ENCODE measurements at regions not wholly inside any gene's neighbourhood (a gene's known extent, or its start where the extent isn't known, plus 50 kb on each side); places are given as distances from the start of the nearest gene placed in this dataset.
"Not testable (repeated sequence)": the region's sequence is repeated elsewhere in the genome, so short reads cannot be mapped to it uniquely, and the experiment has no call there.

DNA sequence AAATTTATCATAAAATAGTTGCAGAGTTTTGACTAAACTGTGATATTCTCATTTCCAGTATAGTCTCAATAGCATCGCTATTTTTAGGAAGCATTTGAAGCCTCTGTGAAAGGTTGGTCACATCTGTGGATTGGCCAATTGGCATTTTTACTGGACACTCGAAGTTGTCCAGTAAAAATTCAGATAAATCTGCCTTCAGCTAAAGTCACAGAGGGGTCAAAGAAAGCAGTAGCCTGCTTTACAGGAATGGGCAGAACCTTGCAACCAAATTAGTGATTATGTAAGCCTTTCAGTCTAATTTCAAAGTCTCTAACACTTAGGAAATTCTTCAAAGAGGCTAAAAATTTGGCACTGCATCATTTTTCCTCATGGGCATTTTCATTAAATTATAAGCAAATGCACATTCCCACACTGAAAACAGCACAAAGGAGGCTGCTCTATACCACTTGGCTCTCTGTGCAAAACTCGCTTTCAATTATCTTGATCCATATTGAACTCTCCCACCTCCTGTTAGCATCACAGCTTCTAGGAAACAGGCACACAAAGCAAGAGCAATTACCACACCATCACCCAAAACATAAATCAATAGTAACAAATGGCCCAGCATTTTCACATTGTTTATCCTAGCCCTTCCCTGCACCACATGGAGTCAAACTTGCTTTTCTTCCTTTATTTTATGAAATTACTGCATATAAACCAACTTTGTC is 318.5 kb upstream of the DUSP10 start:
- TF ChIP-seq ZNF384 (IDR thresholded peaks at IDR 0.05) (no peak), NFRKB (IDR thresholded peaks at IDR 0.05) (no peak), FOXK2 (IDR thresholded peaks at IDR 0.05) (no peak), BHLHE40 (IDR thresholded peaks at IDR 0.05; ENCODE audit: borderline replicate concordance) (no peak), FOXM1 (IDR thresholded peaks at IDR 0.05; ENCODE audit: borderline replicate concordance) (no peak), HDGF (IDR thresholded peaks at IDR 0.05; ENCODE audit: borderline replicate concordance) (no peak), ELF4 (IDR thresholded peaks at IDR 0.05) (no peak), CTBP1 (IDR thresholded peaks at IDR 0.05; ENCODE audit: borderline replicate concordance) (no peak), FOXA1 (IDR thresholded peaks at IDR 0.05) (no peak), ARNT (IDR thresholded peaks at IDR 0.05) (no peak), SP1 (IDR thresholded peaks at IDR 0.05) (no peak), SUZ12 (IDR thresholded peaks at IDR 0.05) (no peak), LEF1 (IDR thresholded peaks at IDR 0.05; ENCODE audit: borderline replicate concordance) (no peak), TARDBP (IDR thresholded peaks at IDR 0.05) (no peak), L3MBTL2 (conservative IDR thresholded peaks at IDR 0.05) (no peak)
- TF ChIP-seq, protein P1, sequence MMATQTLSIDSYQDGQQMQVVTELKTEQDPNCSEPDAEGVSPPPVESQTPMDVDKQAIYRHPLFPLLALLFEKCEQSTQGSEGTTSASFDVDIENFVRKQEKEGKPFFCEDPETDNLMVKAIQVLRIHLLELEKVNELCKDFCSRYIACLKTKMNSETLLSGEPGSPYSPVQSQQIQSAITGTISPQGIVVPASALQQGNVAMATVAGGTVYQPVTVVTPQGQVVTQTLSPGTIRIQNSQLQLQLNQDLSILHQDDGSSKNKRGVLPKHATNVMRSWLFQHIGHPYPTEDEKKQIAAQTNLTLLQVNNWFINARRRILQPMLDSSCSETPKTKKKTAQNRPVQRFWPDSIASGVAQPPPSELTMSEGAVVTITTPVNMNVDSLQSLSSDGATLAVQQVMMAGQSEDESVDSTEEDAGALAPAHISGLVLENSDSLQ (IDR thresholded peaks at IDR 0.05): no peak
- CTCF ChIA-PET: no interaction called here
- DNase-seq (ENCODE audit: extremely low spot score): no peak
- POLR2A ChIA-PET: no interaction called here

DNA sequence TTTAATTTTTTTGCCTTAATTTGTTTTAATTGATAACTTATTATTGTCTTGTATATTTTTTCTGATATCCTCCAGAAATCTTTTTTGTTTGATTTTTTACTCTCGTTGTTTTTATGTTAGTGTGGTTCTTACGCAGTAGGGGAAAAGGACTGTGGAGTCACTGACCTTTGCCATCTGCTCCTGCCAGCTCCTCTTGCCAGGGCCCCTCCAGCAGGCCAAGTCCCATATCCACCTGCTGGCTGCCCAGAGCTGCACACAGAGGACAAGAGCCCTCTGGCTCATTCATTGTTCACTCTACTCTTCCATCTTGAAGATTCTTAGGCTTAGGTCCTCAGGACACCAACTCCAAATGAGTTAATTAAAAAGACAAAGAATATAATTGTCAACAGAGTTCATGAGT is 316.4 kb upstream of the DUSP10 start:
- TF ChIP-seq TARDBP (IDR thresholded peaks at IDR 0.05) (no peak), ELF4 (IDR thresholded peaks at IDR 0.05) (no peak), SUZ12 (IDR thresholded peaks at IDR 0.05) (no peak), NFRKB (IDR thresholded peaks at IDR 0.05) (no peak), FOXA1 (IDR thresholded peaks at IDR 0.05) (no peak), ARNT (IDR thresholded peaks at IDR 0.05) (no peak), ZNF384 (IDR thresholded peaks at IDR 0.05) (no peak), BHLHE40 (IDR thresholded peaks at IDR 0.05; ENCODE audit: borderline replicate concordance) (no peak), L3MBTL2 (conservative IDR thresholded peaks at IDR 0.05) (no peak), LEF1 (IDR thresholded peaks at IDR 0.05; ENCODE audit: borderline replicate concordance) (no peak), HDGF (IDR thresholded peaks at IDR 0.05; ENCODE audit: borderline replicate concordance) (no peak), FOXK2 (IDR thresholded peaks at IDR 0.05) (no peak), SP1 (IDR thresholded peaks at IDR 0.05) (no peak), CTBP1 (IDR thresholded peaks at IDR 0.05; ENCODE audit: borderline replicate concordance) (no peak), FOXM1 (IDR thresholded peaks at IDR 0.05; ENCODE audit: borderline replicate concordance) (no peak)
- TF ChIP-seq, protein P1 (IDR thresholded peaks at IDR 0.05): no peak
- DNase-seq (ENCODE audit: extremely low spot score): no peak
- ChIA-PET POLR2A (no interaction called here), CTCF (no interaction called here)

DNA sequence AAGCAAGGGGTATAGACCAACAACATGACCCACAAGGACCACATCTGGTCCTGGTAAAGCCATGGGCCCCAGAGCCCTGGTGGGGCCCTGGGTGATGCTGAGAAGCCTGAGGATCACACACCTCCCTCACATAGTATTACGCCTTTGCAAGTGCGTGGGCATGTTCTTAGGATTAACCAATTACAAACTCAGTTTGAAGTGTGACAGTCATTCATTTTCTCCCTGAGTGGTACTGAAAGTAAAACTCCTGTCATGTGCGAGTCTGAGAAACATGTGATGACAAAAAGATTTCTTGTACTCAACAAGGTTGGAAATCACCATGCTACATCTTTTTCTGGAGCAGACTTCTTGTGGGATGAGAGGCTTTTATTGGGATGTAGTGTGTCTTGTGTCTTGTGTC is 315.3 kb upstream of the DUSP10 start:
- POLR2A ChIA-PET: no interaction called here
- DNase-seq (ENCODE audit: extremely low spot score): no peak

DNA sequence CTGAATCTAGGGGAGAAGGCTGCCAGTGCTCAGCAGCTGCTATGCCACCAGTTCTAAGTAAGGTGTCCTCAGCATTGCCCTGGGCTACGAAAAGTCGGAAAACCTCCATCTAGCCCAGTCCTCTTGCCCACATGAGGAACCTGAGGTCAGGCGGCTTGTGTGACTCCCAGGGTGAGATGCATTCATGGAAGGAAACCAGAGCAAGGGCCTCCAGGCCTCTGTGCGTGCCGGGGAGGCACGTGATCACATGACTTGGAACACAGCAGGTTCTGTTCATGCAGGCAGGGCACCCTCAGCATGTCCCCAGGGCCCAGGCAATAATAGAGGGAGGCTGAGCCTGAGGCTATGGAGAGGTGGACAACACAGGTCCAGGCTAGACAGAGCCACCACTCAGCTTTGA is 312.5 kb upstream of the DUSP10 start:
- CTCF ChIA-PET: no interaction called here
- TF ChIP-seq L3MBTL2 (conservative IDR thresholded peaks at IDR 0.05) (no peak), FOXK2 (IDR thresholded peaks at IDR 0.05) (no peak), SP1 (IDR thresholded peaks at IDR 0.05) (no peak), ELF4 (IDR thresholded peaks at IDR 0.05) (no peak), HDGF (IDR thresholded peaks at IDR 0.05; ENCODE audit: borderline replicate concordance) (no peak), CTBP1 (IDR thresholded peaks at IDR 0.05; ENCODE audit: borderline replicate concordance) (no peak), BHLHE40 (IDR thresholded peaks at IDR 0.05; ENCODE audit: borderline replicate concordance) (no peak), SUZ12 (IDR thresholded peaks at IDR 0.05) (no peak), ARNT (IDR thresholded peaks at IDR 0.05) (no peak), LEF1 (IDR thresholded peaks at IDR 0.05; ENCODE audit: borderline replicate concordance) (no peak), NFRKB (IDR thresholded peaks at IDR 0.05) (no peak), FOXM1 (IDR thresholded peaks at IDR 0.05; ENCODE audit: borderline replicate concordance) (no peak), ZNF384 (IDR thresholded peaks at IDR 0.05) (no peak), TARDBP (IDR thresholded peaks at IDR 0.05) (no peak), FOXA1 (IDR thresholded peaks at IDR 0.05) (no peak)
- TF ChIP-seq, protein P1 (IDR thresholded peaks at IDR 0.05): no peak
- POLR2A ChIA-PET: no interaction called here

More for the DNA sequence above, 315.3 kb upstream of the DUSP10 start:
- CTCF ChIA-PET: interaction anchor here (0.6 kb wide), 1 partner anchor 38 kb away, joined by 4 read pairs; no protein-coding TSS in a partner anchor
- TF ChIP-seq CTBP1 (IDR thresholded peaks at IDR 0.05; ENCODE audit: borderline replicate concordance) (no peak), LEF1 (IDR thresholded peaks at IDR 0.05; ENCODE audit: borderline replicate concordance) (no peak), FOXM1 (IDR thresholded peaks at IDR 0.05; ENCODE audit: borderline replicate concordance) (no peak), ARNT (IDR thresholded peaks at IDR 0.05) (no peak), SUZ12 (IDR thresholded peaks at IDR 0.05) (no peak), ZNF384 (IDR thresholded peaks at IDR 0.05) (no peak), TARDBP (IDR thresholded peaks at IDR 0.05) (no peak), L3MBTL2 (conservative IDR thresholded peaks at IDR 0.05) (no peak), SP1 (IDR thresholded peaks at IDR 0.05) (no peak), FOXK2 (IDR thresholded peaks at IDR 0.05) (no peak), ELF4 (IDR thresholded peaks at IDR 0.05) (no peak), HDGF (IDR thresholded peaks at IDR 0.05; ENCODE audit: borderline replicate concordance) (no peak), FOXA1 (IDR thresholded peaks at IDR 0.05) (no peak)
- TF ChIP-seq, protein P1 (IDR thresholded peaks at IDR 0.05): no peak

DNA sequence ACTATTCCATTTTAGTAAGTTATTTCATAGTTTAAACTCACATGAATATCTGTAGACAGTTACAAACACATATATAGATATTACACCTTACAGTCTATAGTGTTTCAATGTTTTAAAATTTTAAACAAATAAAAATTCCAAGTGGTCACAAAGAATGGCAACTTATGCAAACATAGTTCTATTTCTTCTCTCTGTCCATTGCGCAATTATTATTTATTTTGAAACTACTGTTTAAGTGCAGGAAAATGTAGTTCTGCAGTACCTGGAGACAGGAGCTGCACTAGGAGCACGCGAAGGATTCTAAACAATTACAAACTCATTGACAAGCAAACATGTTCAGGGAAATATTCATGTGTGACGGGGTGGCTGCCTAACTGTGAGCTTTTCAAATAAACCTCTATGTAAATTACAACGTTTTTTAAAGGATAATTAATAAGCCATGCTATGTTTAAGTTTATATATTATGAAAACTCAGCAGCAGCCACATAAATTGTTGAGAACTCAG is 312.0 kb upstream of the DUSP10 start:
- no peak for DNase-seq (ENCODE audit: extremely low spot score)
- POLR2A ChIA-PET: no interaction called here
- CTCF ChIA-PET: no interaction called here
- TF ChIP-seq ELF4 (IDR thresholded peaks at IDR 0.05): no peak
- no peak for TF ChIP-seq FOXM1 (IDR thresholded peaks at IDR 0.05; ENCODE audit: borderline replicate concordance)
- TF ChIP-seq CTBP1 (IDR thresholded peaks at IDR 0.05; ENCODE audit: borderline replicate concordance): no peak
- no peak for TF ChIP-seq L3MBTL2 (conservative IDR thresholded peaks at IDR 0.05)
- TF ChIP-seq ZNF384 (IDR thresholded peaks at IDR 0.05): no peak
- TF ChIP-seq, protein P1 (IDR thresholded peaks at IDR 0.05): no peak
- no peak for TF ChIP-seq SUZ12 (IDR thresholded peaks at IDR 0.05)
- TF ChIP-seq BHLHE40 (IDR thresholded peaks at IDR 0.05; ENCODE audit: borderline replicate concordance): no peak
- TF ChIP-seq LEF1 (IDR thresholded peaks at IDR 0.05; ENCODE audit: borderline replicate concordance): no peak
- TF ChIP-seq NFRKB (IDR thresholded peaks at IDR 0.05): no peak
- no peak for TF ChIP-seq ARNT (IDR thresholded peaks at IDR 0.05)

More for the DNA sequence above, 312.5 kb upstream of the DUSP10 start:
- DNase-seq (ENCODE audit: extremely low spot score): no peak

DNA sequence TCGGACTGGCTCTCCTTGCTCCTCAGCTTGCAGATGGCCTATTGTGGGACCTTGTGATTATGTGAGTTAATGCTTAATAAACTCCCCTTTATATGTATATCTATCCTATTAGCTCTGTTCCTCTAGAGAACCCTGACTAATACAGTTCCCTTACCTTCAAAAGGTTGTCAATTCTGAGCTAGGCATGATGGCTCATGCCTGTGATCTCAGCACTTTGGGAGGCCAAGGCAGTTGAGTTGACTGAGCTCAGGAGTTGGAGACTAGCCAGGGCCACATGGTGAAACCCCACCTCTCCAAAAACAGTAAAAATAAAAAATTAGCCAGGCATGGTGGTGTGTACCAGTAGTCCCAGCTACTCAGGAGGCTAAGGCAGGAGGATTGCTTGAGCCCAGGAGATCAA is 309.4 kb upstream of the DUSP10 start:
- POLR2A ChIA-PET: not testable (repeated sequence)
- CTCF ChIA-PET: interaction anchor here (0.6 kb wide), 1 partner anchor 115 kb away, joined by 3 read pairs; no protein-coding TSS in a partner anchor

DNA sequence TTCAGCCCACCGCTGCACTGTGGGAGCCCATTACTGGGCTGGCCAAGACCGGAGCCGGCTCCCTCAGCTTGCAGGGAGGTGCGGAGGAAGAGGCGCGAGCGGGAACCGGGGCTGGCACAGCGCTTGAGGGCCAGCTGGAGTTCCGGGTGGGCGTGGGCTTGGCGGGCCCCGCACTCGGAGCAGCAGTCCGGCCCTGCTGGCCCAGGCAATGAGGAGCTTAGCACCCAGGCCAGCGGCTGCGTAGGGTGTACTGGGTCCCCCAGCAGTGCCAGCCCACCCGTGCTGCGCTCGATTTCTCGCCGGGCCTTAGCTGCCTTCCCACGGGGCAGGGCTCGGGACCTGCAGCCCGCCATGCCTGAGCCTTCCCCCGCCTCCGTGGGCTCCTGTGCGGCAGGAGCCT is 307.8 kb upstream of the DUSP10 start:
- CTCF ChIA-PET: not testable (repeated sequence)

More for the DNA sequence above, 309.4 kb upstream of the DUSP10 start:
- DNase-seq (ENCODE audit: extremely low spot score): not testable (repeated sequence)

More for the DNA sequence above, 307.8 kb upstream of the DUSP10 start:
- DNase-seq (ENCODE audit: extremely low spot score); POLR2A ChIA-PET: not testable (repeated sequence)
